ENCODE measurements at regions not wholly inside any gene's neighbourhood (a gene's known extent, or its start where the extent isn't known, plus 50 kb on each side); places are given as distances from the start of the nearest gene placed in this dataset.

DNA sequence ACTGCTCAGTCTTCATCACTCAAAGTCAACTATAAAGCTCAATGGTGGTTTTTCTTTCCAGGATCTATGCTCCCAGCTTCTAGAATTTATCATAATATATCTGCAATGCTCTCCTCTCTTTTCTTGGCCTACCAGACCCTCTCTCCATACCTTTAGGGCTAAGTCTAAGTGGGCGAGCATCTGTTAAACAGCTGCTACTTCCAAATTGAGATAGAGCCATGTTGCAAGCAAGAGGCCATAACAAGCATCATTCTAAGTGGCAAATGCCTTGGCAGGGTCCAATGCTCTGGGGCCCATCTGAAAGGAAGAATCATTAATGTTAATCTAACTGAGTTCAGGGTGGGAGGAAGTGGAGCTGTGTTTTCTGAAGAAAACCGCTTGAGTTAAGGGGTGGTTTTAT lies 324.0 kb downstream of the TLR4 start:
- no peak for DNase-seq (ENCODE audit: low read depth in 2 of 2, low spot score in 1 of 2)

DNA sequence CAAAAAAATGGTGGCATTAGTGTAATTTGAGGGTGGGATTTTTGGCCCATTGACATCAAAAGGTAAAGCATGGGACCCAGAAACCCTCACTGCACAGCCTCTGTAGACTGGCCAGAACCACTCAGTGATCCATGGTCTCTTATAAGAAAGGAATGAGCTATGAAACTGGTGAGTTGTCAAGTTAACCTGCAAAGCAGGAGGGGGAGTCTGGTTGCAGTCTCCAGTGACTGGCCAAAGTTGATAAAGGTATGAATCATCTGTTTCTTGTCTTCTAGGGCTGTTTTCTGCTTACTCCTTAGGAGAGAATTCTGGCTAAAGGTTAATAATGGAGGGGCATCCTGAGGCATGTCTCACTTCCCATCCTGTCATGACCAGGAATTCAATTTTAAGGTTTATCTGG lies 325.2 kb downstream of the TLR4 start:
- no peak for DNase-seq (ENCODE audit: low read depth in 2 of 2, low spot score in 1 of 2)

DNA sequence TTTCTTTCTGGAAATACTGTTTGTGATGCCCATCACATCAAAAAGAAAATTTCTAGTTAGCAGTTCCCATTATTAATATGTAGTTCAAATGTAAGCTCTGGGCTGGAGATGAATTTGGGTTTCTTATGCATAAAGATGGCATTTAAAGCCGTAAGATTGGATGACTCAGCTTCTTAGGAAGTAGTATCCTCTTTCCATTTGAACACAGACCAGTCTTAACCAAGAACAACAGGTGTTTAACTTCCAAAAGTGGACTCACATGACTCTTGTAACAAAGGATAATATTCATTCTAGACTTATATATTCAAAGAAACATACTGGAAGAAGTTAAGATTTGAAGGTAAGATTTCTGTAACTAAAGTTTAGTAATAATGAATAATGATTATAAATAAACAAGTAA lies 330.5 kb downstream of the TLR4 start:
- DNase-seq (ENCODE audit: low read depth in 2 of 2, low spot score in 1 of 2), result no peak

DNA sequence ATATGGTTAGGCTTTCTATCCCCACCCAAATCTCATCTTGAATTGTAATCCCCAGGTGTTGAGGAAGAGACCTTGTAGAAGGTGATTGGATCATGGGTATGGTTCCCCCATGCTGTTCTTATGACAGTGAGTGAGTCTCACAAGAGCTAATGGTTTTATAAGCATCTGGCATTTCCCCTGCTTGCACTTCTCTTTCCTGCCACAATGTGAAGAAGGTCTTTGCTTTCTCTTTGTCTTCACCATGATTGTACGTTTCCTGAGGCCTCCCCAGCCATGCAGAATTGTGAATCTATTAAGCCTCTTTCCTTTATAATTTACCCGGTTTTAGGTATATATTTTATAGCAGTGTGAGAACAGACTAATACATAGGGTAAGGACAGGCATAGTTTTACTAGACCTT lies 334.5 kb downstream of the TLR4 start:
- no peak for DNase-seq (ENCODE audit: low read depth in 2 of 2, low spot score in 1 of 2)

DNA sequence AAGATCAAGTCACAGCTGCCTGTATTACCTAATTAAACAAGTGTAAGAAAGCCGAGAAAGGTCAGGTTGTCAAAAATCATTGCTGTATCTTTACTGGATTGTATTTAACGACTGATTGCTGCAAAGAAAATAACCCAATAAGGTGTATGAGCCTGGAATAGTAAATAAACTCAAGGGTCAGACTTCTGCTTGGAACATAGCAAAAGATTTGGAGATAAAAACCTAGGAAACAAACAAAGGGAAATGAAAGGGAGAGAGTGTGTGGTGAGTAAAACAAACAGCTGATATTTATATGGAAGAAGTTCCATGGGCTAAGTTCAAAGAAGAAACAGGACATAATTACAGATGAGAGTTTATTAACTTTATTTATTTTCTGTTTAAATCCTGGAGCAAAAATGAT lies 354.0 kb downstream of the TLR4 start:
- no peak for DNase-seq (ENCODE audit: low read depth in 2 of 2, low spot score in 1 of 2)

DNA sequence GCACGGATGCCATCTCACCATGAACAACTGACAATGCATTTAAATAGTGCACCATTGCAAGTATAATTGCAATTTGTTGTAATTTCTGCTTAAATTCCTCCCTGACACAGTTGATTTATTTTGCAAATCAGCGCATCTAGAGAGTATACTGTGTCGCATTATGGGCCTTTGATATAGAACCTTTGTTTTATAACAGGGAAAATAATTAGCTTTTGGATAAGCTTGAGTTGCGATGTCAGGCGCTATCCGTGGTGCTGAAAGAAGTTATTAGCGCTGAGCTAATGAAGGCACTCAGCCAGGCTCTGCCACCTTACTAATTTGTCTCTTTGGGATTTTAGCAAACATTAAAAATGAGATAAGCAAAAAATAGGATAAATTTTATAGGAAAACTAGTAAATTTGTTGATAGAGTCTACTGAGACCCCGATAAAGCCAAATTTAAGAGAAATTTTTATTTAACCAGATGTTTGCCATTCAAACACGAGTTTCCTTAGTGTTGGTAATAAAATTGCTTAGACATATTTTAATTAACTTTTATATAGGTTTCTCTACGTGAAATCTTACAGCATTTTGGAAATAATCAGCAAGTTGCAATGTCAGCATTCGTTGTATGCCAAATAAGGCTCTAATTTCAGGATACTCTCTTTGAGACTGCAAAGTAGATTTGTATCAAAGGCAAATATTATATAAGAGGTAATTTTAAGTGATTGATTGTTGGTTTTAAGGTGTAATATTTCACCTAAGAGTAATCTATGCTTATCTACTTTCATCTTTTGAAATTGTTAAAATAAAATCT lies 355.5 kb downstream of the TLR4 start:
- DNase-seq (ENCODE audit: low read depth in 2 of 2, low spot score in 1 of 2), result no peak

DNA sequence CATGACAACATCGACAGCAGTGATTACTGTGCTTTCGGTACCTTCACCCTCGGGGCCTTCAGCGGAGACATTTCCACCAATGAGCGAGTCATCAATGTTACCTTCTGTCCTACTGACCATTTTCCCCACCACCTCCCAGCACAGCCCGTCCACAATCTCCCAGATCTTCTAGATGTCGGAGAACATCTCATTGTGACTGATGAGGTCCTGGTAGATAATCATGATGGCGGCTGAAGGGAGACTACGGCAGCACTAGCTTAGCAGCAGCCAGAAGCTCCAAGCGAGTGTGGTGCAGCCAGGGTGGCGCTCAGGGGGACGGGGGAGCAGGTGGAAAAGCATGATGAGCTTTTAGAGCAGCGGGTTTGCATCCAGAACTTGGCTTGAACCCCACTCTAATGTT lies 379.0 kb downstream of the TLR4 start:
- DNase-seq (ENCODE audit: low read depth in 2 of 2, low spot score in 1 of 2), result no peak

DNA sequence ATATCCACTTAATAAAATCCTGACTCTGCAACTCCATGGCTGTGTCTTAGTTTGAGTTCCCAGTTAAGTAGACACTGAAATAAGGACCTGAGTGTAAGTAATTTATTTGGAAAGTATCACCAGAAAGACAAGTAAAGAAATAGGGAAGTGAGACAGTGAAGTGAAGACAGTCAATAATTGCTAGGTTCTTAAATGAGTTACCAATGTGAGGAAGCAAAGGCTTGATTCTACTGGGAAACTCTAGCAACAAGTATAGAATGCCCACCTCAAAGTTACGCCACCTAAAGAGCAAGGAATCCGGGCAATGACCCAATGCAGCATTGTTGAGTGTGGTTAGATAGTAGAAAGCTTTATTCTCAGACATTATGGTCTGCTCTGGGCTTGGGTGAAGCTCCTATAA lies 383.9 kb downstream of the TLR4 start:
- no peak for DNase-seq (ENCODE audit: low read depth in 2 of 2, low spot score in 1 of 2)

DNA sequence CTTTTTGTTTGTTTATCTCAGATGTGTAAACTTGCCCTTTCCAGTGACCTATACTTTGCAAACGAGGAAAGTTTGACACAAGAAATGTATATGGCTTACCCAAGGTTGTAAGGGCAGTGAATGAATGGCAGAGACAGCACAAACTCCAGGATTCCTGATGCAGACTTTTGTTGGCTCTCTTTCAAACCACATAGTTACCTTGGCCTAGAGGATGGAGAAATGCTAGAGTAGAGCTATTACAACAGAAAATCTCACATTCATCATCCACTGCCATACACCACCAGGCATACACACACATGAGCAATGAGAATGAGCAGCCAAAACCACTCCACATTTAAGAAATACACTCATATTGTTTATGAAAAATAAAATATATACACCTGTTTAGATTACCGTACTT lies 387.0 kb downstream of the TLR4 start:
- no peak for DNase-seq (ENCODE audit: low read depth in 2 of 2, low spot score in 1 of 2)

DNA sequence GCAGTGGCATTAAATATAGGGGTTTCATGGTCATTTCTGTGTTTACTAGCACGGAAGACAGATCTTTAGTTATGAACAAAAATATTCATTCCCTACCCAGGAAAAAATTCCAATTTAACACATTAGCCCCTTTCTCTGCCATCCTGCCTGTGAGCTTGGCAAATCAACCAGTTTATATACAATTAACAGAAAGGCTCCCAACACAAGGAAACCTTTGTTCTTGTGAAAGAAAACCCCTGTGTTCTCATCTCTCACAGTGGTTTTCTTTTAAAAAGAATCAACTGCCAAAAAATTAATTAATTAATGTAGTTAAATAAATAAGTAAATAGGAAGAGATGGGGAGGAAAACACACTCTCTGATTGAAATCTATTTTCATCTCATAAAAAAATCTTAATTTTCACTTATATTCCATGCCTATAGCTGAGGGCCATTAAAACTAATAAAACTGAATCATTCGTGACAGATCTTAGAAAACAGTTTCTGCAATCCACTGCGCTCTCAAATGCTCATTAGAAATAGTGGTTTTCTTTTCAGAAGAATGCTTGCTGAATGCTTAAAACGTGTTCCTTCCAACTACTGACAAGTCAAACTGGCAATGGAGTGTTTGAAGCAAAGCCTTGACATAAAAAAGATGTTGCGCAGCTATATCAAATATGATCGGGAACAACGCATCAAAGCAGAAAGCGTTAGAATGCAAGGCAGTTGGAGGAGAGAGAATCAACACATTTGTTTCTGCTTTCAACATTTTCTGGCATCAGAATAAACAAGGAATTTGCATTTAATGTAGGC lies 387.7 kb downstream of the TLR4 start:
- DNase-seq (ENCODE audit: low read depth in 2 of 2, low spot score in 1 of 2), result no peak

DNA sequence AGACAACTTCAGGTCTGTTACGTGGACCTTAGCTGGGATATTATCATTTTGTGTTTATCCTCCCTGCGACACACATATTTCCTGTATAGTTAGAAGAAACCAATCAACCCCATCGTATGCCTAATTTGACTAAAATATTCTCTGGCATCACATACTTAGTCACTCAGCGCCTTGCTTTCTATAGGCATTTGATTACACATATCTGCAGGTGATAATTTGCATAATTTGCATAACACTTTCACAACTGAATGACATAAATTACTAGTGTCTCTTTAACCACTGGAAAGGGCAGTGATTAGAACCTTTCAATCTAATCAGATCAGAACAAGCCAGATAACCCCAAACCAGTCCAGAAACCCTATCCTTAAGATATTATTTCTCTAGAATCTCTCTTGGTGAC lies 390.2 kb downstream of the TLR4 start:
- no peak for DNase-seq (ENCODE audit: low read depth in 2 of 2, low spot score in 1 of 2)

DNA sequence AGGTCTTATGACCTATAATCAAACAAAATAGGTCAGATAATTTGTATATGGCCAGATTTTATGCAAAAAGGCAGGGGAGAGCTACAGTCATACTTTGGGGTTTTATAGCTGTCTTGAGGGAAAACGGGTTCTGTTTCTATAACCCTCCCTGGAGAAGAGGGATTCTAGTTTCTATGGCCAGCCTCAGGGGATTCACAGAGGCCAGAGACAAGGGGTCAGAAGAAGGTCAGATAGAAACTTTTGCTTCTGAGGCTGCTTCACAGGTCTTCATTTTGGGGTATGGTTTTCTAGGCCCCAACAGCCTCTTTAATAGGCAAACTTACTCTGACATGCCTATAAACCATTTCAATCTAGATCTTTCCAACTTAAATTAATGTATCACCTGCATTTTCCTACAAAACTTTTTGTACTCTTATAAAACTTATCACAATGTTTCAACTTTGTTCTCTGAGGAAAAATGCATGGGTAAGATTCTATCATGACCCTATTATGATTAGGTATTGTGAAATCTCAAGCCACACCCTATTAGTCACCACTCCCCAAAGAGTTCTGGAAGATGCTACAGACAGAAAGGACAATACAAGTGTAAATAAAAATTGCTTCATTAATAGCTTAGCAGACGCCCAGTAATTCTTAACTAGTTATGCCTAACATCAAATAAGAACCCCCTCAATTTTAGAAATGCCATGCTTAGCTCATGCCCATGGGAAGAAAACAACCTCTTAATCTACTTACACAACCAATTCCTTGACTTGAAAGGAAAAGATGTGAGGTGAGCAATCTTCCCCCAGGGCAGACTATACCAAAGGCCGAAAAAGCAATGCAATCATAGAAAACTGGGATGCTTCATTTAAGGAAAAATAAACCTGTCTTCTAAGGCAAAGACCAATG lies 396.6 kb downstream of the TLR4 start:
- no peak for DNase-seq (ENCODE audit: low read depth in 2 of 2, low spot score in 1 of 2)

DNA sequence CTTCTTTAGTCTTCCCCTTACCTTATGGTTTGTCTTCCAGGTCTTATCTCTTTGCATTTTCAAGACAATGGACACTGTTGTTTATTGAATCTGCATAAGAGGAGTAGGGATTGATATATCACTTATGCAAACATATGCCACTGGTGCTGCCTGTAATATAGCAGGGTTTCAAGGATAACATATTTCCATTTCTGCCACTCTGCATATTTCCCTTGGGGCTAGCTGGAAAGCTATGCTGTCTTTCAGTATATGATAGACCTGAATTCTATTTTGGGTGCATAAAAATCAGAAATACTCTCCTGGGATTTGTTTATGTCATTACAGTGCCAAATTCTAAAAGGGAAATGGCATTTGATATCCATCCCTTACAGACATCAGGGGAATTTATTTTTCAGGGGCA lies 400.2 kb downstream of the TLR4 start:
- no peak for DNase-seq (ENCODE audit: low read depth in 2 of 2, low spot score in 1 of 2)

DNA sequence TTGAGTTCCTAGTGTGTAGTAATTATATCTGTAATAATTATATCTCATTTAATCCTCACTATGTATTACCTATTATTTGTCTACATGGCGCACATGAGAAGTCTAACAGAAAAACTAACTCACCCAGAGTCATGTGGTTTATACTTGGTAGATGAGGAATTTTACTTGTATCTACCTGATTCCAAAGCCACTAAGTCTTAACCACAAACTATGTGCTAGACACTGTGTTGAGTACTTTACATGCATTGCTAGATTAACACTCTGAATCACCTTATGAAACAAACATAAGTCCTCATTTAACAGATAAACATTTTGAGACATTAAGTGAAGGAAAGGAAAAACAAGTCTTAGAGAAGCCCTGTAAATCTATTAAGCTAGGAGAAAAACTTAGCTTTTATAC lies 404.8 kb downstream of the TLR4 start:
- no peak for DNase-seq (ENCODE audit: low read depth in 2 of 2, low spot score in 1 of 2)

DNA sequence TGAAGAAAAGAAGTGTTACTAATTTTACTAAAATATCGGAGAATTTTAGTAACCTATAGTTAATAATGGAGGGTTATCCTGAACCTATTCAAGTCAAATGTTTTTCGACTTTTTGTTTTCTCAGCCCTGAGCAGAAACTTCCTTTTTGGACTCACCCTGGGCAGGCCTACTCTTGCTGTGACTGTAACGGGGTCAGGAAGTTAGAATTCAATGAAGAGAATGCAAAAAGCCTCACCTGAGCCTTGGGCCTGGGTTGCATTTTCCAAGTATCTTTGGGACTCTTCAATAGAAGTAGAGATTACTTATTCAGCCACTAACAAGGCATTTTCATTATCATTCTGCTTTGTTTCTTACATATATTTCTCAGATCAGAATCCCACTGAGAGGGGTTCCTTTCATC lies 405.3 kb downstream of the TLR4 start:
- no peak for DNase-seq (ENCODE audit: low read depth in 2 of 2, low spot score in 1 of 2)

DNA sequence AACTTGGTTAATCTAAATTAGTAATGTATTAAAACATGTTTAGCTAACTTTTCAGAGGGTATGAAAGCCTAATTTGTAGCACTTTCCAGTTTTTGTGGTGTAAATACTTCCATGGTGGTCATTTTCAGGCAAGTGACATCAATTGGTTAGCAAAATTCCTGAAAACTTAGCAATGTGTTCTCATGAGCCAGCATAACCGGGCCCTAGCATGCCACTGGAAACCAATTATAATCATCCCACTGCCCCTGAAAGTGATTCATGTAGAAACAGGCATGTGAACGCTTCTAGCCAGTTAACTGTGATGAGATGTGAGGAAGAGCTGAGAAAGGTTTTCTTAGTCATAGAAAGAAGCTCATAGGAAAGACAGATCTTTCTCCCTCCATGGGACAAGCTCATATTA lies 417.2 kb downstream of the TLR4 start:
- DNase-seq (ENCODE audit: low read depth in 2 of 2, low spot score in 1 of 2), result no peak

DNA sequence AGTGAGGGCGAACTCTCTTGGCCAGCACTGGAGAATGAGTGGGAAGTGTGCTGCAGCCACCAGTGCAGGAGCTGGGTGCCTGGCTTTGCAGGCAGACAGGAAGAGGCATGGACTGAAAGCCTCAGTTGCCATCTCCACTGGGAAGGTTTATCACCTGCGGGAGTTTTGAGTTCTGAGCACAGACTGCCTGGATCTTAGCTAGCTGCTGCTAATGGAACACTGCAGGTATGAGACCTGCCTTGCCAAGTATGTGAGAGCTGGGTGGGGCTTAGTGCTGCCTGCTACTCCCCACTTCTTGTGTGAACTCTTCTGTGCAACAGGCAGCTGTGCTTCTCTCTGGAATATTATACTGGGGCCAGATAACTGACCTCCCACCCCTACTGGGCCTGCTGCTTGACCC lies 424.1 kb downstream of the TLR4 start:
- no peak for DNase-seq (ENCODE audit: low read depth in 2 of 2, low spot score in 1 of 2)

DNA sequence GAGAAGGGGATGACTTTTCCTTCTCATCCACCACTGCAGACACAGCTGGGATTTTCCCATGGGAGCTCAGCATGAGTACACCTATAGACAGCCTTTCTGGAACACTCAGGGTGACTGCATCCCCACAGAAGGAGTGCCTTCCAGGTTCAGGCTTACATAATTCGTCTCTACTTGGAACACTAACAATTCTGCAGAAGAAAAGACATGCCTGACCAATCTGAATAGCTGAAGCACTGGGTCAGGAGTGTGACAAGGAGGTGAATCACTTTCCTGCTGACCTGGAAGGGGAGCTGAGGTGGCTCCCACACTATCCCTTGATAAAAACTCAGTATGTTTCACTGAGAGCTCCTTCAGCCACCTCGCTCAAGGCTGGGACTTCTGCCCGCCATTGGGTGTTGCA lies 425.3 kb downstream of the TLR4 start:
- no peak for DNase-seq (ENCODE audit: low read depth in 2 of 2, low spot score in 1 of 2)

DNA sequence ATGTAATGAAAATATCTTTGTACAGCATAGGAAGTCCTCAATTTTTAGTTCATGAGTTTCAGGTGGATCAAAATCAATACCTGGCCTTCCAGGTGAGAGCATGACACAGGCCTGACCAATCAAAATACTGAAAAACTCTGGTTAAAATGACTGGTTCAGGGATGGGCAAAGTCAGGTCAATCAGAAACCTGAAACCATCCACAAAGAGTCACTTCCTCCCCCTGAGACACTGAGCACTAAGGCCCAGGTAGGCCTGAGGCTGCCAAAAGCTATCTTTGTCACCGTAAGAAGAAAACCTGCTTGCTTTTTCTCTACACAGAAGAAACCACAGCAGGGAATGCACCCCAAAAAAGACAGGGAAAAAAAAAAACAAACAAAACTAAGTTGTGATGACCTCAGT lies 444.8 kb downstream of the TLR4 start:
- DNase-seq (ENCODE audit: low read depth in 2 of 2, low spot score in 1 of 2), result no peak

DNA sequence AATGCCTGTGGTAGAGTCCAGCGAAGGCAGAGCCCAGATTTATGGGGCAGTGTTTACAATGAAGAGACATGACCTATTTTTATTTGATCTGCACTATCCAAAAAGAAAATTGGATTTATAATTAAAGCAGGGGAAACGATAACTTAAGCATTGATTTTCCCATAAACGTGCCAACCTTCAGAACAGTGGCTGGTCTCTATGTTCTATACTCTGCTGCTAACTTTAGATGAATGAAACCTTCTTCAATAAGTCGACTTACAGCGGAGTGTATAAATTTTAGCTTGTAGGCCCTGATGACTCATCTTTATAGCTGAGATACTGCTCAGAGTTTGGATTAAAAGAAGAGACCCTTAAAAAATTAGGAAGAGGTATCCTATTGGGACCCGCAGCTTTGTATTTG lies 452.6 kb downstream of the TLR4 start:
- DNase-seq (ENCODE audit: low read depth in 2 of 2, low spot score in 1 of 2), result no peak

DNA sequence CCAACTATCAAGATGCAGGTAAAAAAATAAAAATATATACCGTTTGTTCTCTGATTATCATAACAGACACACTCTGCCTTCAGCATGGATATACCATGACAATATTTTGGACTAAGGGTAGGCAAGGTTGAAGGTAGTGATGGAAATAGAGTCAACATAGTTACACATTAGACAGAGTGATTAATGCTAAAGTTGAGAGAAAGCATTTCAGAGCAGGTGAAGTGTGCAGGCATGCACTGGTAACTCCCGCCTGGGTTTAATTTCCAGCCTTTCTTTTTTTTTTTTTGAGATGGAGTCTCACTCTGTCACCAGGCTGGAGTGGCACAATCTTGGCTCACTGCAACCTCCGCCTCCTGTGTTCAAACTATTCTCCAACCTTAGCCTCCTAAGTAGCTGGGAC lies 458.5 kb downstream of the TLR4 start:
- DNase-seq (ENCODE audit: low read depth in 2 of 2, low spot score in 1 of 2), result no peak

DNA sequence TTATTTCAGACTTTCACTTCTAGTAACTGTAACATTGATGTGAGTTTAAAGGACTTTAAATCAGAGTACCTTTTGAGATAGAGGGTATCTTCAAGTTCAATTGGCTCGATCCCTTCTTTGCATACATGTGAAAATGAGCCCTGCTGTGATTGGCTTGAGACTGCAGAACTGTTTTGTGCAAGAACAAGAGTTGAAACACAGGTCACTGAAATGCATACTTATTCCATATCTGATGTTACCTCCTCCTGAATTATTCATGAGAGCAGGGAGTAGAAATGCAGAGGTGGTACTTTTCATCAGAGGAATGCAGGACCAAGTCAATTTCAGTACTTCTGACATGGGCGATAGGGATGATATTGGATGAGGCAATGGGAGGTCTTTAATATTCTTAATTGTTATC lies 459.5 kb downstream of the TLR4 start:
- DNase-seq (ENCODE audit: low read depth in 2 of 2, low spot score in 1 of 2), result no peak
